ENCODE measurements at regions not wholly inside any gene's neighbourhood (a gene's known extent, or its start where the extent isn't known, plus 50 kb on each side); places are given as distances from the start of the nearest gene placed in this dataset.
A peak's percentile ranks its signal among the peaks of the same experiment; 100 is the strongest.
"Not testable (repeated sequence)": the region's sequence is repeated elsewhere in the genome, so short reads cannot be mapped to it uniquely, and the experiment has no call there.

DNA sequence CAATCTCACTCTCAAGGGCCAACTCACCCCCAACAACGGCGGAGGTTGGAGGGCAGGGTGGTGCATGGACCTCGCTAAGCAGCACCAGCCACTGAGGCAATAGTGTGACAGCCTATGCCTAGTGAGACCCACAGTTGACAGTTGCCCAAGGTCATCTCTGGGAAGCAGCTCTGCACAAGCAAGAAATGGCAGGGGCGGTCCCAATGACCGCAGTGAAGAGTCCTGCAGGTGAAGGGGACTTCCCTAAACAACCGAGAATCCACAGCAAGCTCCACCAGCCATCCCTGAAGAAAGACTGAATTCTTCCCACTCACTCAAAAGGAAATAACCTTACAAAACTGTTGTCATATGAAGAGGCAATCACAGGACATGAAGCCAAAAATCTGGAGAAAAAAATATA is 313.4 kb upstream of the ID2 start:
- DNase-seq: no peak

DNA sequence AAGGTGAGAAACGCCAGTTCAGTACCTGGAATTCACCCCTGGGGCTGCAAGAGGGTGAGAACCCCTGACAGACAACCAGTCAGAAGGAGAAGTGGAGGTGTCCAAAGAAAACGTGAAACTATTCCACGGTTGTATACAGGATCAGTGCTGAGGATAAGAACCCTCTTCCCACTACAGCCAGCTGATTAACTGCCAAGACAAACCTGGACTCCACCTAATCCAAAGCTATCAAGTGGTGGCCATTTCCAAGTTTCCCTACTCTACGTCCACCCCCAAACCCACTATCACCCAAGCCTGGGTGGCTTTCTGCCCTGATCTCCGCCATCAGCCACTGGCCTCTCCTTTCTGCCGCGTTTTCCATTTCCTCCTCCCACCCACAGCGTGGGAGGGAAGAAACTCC is 312.3 kb upstream of the ID2 start:
- DNase-seq: no peak

DNA sequence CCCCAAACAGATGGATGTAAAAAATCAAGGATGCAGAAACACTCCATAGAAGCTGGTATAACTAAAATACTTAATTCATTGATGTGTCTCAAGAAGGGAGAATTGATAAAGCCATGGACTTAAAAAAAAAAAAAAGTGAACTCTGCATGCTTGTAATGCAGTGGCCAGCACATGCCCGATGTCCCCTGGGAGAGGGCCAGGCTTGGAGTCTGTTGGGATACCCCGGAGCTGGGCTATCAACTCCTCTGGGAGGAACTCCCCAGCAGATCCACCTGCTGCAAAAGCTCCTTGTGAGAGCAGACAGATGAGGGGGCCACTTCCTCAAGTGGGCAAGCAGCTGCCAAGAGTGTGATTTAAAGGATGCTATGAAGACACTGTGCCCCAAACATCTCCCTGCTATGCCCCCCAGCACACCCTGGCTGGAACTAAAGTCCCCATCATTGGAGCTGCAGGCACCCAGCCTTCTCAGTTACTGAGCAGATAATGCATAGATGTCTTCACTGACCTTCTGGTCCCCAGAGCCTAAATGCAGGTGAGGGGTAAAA is 311.5 kb upstream of the ID2 start:
- DNase-seq: peak; percentile 8

DNA sequence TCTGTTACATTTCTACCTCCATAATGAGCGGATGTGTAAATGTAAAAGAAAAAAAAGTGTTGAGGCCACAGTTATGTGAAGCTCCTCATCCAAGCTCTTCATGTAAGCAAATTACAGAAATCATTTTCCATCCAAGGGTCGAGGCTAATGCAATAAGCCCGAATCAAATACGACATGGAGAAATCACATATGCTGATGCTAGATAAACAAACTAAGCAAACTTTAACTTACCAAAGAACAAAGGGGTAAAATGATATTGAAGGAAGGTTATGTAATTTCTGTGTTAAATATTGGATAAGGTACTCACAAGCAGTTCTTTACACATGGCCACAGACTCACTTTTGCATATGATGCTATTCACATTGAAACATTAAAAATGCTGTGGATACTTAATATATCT is 310.2 kb upstream of the ID2 start:
- no peak for DNase-seq

DNA sequence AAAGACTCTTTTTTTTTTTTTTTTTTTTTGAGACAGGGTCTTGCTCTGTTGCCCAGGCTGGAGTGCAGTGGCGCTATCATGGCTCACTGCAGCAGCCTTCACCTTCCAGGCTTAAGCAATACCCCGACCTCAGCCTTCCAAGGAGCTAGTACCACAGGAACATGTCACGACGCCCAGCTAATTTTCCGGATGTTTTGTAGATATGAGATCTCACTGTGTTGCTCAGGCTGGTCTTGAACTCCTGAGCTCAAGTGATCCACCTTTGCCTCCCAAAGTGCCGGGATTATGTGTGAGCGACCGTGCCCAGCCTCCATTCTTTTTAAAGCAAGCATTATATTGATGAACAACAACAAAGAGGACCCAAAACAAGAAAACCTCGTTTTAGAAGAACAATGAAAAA is 307.1 kb upstream of the ID2 start:
- no peak for DNase-seq

DNA sequence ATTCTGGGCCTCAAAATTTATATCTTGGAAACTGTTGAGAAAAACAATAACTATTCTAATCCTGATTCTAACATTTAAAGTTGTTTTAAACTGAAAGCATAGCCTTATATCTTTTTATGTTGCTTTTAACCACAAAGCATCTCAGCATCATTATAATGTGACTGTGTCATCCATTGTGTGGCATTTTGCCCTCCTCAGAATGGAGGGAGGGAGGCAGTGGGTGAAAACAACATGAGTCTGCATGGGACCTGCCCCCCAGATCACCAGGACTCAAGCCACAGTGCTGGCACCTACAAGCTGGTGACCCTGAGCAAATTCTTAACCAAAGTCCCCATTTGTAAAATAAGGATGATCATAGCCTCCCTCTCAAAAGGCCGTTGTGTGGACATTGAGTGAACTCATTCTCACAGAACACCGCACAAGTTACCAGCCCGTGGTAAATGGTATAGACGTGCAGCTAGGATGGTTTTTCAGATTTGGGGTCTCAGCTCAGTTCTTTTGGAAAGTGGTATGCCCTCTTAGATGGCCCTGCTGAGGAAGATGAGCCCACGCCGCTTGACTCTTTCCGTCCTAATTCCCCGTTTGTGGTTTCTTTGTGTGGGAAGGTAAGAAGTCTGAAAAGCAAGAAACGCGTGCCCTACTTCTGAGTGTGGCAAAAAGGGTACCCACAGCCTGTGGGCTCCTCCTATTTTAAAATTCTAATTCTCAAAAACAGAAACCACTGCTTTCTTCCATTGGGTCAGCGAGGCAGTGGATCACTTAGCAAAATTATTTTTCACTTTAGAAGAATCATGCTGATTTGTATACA is 305.0 kb upstream of the ID2 start:
- no peak for DNase-seq

DNA sequence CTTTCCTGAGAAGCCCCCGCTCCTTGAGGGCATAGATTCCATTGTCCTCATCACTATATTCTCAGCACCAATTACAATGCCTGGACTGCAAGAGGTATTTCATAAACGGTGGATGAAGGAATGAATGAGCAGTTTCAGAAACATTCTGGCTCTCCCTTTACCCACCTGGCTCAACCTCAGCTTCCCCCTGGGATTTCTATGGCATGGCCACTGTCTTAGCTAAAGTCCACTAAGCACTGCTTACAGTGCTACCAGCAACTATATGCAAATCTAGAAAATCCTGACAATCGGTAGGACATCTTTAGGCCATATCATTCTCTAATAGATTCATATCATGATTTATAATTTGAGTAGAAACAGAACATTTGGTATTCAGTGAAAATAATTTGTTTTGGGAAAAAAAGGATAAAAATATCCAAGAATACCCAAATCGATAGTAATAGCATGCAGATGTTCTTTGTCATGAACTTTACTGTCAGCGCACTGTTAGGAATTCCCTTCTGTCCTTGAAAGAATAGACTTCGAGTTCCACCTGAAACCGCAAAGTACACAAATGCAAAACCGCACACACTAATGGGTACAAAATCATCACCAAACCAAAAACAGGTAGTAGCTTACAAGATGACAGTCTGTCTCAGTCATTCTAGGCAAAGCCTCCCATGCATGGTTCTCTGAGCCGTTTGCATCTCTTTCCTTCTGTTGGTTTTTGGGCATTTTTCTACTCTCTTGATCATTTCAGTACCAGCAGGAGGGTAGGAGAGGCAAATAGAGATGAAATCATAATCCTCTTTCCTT is 303.6 kb upstream of the ID2 start:
- no peak for DNase-seq

DNA sequence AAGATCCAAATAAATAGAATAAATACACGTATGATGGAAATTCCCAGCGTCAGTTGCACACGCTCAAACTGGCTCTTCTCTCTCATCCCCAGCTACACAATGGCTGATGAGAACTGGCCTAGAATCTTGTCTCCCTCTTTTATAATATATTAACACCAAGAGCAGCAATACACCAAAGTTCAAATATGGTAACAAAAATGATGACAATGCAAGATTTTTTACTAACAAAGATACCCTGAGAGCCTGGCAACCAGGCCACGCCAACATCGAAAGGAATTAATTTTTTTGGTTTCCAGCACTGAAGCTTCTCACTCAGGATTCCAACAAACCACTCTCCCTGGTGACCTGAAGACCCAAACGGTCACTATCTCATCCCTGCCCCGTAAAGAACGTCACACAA is 302.7 kb upstream of the ID2 start:
- no peak for DNase-seq

DNA sequence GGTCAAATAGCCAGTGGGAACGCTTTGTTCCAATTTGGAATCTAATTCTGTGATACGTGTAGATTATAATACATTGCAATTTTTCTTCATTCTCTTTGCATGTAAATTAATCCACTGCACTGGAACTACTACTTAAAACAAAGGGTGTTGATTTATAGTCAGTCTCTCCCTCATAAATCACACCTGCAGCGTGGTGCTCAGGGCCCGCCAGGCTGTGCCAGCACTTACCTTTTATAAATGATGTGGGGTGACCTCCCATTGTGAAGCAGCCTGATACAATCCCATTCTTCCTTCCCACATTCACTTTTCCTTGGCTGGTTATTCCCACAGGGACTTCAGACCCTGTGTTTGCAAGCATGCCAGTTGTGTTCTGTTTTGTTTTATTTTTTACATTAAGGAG is 302.3 kb upstream of the ID2 start:
- no peak for DNase-seq

DNA sequence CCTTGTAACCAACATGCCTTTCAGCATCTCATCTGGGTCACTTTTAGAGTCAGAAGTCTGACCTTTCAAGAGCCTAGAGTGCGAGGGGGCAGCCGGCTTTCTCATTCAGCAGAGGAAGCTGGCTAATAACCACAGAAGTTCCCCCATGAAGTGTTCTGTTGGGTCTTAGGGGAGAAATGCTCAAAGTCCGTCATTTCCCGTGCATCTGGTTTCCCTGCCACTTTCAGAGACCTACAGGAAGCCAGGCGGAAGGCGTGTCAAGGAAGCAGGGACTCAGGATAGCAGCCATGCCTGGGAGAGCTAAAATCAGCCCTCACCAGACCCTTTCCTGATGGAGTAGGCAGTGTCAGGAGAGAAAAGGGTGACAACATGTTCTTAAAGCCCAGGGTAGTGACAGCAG is 301.8 kb upstream of the ID2 start:
- peak; percentile 64 for DNase-seq

DNA sequence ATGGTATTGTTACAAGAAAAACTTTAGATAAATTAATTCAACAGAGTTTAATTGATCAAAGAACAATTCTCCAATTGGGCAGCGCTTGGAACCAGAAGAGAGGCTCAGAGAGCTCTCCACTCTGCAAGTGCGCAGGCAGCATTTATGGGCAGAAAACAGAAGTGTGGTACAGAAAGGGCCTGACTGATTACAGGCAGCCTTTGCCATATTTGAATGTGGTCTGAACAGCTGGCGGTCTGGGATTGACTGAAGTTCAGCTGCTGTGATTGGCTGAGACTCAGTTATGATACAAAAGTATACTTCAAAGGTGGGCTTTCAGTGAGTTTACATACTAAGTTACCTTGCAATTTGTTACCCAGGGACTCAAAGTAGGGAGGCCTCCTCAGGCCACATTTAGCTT is 301.3 kb upstream of the ID2 start:
- peak; percentile 67 for DNase-seq

DNA sequence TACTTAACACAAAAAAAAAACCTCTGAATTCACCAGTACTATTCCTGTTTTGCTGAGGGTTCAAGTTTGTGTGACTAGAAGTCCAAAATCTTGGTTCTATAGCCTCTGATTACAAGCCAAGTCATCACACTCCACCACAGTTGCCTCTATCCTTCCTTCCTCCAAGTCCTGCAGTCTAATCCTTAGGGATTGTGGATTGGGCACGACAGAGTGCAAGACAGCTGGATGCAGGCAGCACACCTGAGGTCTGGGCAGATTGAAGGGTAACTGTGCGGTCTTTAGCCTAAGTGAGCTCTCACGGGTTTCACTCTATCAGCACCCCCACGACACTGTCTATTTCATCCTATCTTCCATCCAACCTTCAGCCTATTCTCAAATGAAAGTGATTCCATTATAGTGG is 299.4 kb upstream of the ID2 start:
- no peak for DNase-seq

DNA sequence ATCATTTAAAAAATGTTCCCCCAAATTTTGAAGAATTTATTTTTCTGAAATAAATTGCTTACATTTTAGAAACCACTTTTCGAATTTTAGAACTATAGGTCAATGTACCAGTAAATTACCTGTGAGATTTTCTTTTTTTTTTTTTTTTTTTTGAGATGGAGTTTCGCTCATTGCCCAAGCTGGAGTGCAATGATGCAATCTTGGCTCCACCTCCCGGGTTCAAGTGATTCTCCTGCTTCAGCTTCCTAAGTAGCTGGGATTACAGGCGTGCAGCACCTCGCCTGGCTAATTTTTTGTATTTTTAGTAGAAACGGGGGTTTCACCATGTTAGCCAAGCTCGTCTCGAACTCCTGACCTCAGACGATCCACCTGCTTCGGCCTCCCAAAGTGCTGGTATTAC is 295.1 kb upstream of the ID2 start:
- DNase-seq: not testable (repeated sequence)

DNA sequence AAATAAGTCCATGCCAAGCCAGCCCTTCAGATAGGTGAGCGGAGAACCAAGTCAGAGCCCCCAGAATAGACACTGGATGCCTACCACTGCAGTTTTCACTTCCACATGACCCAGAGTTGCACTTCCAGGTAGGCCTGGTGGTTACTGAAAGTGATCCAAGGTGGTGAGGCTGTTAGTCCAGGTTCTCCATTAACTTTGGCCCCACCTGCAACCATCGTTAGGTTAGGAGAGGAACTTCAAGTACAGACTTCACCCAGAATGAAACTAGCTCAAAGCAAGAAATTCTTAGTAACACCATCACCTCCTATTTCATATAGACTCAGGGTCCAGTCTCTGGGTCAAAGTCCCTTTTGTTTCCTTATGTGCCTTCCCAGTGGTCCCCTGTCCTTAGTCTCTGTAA is 293.1 kb upstream of the ID2 start:
- DNase-seq: no peak

DNA sequence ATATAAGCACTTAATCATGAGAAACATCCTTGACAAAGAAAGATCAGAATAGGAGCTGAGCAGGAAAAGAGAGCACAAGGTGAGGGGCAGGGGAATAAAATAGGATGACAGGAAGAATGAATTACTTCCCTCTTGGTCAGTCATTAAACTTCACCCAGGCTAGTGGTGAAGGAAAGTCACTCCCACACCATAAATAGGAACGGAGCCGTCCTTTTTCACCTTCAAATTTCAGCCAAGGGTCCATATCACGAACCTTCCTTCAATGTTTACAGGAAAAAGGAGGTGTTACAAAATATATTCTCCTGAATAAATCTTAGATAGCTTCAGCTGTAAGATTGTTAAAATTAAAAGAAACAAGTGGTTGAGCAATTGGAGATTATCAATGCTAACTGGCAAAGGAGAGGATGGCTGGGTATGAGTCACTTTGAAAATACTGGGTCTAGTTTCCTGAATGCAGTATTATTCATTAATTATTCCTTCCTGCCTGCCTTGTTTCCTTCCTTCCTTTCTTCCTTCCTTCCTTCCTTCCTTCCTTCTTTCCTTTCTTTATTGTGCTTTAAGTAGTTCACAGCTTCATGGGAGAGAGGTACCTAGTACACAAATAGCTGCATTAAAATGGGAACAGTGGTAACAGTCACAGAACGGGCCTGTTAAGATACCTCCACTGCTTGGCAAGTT is 292.3 kb upstream of the ID2 start:
- DNase-seq: no peak

DNA sequence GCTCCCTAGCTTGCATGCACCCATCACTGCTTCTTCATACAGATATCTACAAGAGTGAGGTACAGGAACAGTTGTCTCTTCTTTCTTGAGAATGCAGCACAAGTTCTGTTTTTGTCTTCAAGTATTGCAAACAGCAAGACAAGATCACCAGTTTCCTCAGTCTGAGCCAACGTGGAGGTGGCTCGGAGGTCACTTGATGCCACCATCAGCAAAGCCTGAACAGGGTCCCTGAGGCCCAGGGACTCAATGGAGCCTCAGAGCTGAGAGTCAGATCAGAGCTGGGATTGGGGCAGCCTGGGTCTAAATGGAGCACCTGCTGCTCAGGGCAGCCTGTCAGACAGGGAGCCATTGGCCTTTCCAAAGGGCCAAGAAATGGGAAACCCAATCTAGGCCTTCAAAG is 290.7 kb upstream of the ID2 start:
- DNase-seq: no peak

DNA sequence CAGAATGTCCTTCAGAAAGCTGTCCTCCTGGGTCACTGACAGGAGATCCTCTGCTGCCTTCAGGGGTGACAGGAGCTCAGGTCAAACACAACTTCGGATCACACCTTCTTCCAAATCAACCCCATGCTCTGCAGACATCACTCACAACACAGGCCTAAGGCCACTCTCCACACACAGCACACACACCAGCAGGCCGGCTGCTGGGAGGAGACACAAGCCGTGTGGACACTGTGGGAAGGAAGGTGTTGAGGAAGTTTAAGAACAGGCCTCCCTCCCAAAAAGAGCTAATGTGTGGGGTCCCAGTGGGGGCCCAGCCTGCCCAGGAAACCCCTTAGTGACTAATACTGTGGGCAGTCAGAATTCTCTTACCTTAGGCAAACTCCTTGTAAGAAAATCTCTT is 290.3 kb upstream of the ID2 start:
- DNase-seq: no peak

DNA sequence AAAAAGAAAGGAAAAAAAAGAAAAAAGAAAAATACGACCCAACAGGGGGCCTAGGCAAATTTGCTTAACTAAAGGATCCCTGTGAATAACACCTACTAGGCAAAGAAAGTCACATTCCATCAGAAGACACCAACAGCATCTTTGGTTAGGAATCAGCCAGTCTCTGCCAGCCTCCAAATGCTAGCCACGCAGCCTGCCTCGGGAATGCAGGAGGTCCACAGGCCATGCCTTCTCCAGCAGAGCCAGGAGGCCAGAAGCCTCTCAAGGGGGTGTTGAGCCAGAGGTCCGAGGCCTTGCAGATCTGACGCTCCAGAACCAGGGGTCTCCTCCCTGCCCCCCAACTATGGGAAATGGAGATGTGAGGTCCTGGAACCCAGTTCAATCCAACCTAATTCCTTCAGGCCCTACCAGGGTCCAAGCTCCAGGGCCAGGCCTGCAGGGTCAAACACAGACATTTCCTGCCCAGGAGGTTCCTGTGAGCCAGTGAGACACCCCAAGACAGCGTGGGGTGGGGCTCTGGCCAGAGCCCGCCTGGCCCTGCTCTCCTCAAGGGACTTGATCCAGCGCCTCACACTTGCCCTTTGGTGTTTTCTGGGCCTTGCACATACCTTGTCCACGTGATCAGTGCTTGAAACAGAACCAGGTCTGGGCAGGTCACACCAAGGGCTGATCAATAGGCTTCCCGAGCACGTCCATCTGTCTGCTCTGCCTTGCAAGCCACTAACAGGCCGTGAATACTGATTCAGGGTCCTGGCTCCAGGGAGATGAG is 289.6 kb upstream of the ID2 start:
- no peak for DNase-seq

DNA sequence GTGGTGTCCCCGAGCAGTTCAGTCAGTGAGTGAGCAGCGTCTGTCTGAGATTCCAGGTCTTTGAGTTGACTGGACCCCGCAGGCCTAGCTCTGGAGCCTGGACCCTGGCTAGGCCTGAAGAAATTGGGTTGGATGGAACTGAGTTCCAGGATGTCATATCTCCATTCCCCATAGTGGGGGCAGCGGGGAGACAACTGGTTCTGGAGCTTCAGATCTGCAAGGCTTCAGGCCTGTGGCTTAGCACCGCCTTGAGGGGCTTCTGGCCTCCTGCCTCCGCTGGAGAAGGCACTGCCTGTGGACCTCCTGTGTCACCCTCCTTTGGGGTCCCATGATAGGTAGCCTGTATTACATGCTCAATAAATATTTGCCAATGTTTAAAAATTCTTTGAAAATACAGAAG is 288.4 kb upstream of the ID2 start:
- DNase-seq: no peak

DNA sequence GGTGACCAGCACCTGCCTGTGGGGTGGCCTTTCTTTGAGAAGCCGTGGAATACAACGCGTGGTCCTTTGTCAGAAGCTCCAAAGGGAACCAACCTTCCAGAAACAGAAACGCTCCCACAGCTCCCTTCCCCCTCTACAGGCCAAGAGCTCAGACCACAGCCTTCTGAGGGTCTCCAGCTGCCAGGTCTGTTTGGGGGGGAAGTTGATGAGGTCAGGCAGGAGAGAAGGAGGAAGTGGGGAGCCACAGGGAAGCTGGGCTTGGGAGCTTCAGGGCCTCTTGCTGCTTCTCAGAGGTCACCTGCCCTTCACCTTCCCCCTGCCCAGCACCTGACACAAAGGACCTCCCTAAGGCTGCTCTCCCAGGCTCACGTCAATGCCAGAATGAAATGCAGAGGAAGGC is 287.7 kb upstream of the ID2 start:
- peak; percentile 52 for DNase-seq

DNA sequence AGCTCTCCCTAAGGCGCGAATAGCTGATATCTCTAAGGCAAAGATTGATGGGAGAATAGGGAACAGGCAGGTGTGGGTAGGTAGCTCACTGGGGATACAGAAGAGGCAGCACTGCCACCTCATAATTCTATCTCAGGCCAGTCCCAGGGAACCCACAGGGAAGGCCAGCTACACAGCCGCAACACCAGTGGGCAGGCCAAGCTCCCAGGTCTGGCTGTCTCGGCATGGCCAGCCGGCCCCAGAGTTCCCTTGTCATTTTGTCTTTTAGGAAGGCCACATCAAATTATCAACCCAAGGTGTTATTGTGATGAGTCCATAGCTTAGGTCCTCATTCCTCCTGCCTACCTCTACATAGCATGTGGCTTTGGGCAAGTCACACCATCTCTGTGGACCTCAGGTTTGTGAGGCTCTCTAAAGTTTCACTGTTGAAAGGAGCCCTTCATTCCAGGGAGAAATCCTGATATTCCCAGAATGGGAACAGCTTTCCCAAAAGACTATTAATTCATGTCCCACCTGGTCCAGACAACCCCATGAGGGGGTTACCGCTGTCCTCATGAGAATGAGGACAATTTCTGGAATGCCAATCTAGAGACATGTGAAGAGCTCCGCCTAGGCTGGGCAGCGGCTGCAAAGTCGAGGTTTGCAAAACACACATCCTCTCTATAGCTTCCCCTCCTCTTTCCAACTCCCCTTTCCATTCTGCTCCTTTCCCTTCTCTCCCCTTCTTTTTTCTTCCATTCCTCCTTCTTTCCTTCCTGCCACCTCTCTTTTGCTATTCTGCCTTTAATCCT is 287.1 kb upstream of the ID2 start:
- DNase-seq: no peak

DNA sequence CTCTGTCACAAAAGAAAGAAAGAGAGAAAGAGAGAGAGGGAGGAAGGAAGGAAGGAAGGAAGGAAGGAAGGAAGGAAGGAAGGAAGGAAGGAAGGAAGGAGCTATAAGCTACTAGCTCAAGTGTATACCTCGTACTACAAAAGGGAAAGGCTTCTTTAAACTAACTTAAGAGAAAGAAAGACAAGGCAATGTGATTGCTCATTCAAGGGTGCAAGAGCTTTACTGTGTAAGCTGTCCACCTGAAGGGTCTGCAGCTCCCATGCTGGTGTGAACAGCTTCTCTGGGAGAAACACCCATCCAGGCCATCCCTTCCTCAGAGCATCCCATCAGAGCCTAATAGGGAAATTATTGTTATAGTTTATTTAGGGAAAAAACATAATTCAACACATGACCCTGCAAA is 286.1 kb upstream of the ID2 start:
- no peak for DNase-seq
